ENCODE measurements at regions not wholly inside any gene's neighbourhood (a gene's known extent, or its start where the extent isn't known, plus 50 kb on each side); places are given as distances from the start of the nearest gene placed in this dataset.

DNA sequence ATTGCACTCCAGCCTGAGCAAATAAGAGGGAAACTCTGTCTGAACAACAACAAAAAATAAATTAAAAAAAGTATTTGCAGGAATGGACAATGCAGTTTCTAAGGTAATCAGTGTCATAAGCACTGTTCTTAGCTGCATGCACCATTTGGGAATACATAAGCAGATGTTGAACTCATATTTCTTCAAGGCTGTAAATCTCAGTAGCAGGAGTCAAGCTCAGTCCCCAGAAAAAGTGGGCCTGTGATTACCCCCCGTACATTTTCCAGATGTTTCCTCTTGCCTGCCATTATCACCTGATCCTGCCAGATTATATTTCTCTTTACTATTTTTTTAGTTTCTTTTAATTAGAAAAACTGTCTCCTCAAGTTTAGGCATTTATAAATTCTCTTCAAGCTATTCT lies 667.6 kb upstream of the ANKRD30A start:
- no peaks in the 10 kb centered on the region for H4K20me1 ChIP-seq (ENCODE audit: insufficient read depth, low read length)
- no peaks in the 10 kb centered on the region for H3K9me3 ChIP-seq (ENCODE audit: insufficient read depth, low read length)
- TF ChIP-seq, protein P1, sequence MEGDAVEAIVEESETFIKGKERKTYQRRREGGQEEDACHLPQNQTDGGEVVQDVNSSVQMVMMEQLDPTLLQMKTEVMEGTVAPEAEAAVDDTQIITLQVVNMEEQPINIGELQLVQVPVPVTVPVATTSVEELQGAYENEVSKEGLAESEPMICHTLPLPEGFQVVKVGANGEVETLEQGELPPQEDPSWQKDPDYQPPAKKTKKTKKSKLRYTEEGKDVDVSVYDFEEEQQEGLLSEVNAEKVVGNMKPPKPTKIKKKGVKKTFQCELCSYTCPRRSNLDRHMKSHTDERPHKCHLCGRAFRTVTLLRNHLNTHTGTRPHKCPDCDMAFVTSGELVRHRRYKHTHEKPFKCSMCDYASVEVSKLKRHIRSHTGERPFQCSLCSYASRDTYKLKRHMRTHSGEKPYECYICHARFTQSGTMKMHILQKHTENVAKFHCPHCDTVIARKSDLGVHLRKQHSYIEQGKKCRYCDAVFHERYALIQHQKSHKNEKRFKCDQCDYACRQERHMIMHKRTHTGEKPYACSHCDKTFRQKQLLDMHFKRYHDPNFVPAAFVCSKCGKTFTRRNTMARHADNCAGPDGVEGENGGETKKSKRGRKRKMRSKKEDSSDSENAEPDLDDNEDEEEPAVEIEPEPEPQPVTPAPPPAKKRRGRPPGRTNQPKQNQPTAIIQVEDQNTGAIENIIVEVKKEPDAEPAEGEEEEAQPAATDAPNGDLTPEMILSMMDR (IDR thresholded peaks at IDR 0.05; ENCODE audit: low read depth, low read length), result no peak
- TF ChIP-seq EZH2phosphoT487 (IDR thresholded peaks at IDR 0.05; ENCODE audit: low read depth), result no peak
- no peaks in the 10 kb centered on the region for H3K36me3 ChIP-seq (replicated peaks; ENCODE audit: low read depth, low read length)
- no peaks in the 10 kb centered on the region for H3K27me3 ChIP-seq (ENCODE audit: low read depth, low read length)
- no peak overlapping the region for H3K4me3 ChIP-seq (ENCODE audit: low read length)
- no peak overlapping the region for H3K27ac ChIP-seq (ENCODE audit: low read length)
- no peak overlapping the region for H2AFZ ChIP-seq (ENCODE audit: low read depth, low read length)
- H3K4me2 ChIP-seq (ENCODE audit: low read length), result no peak overlapping the region
- H3K9ac ChIP-seq (ENCODE audit: low read length), result no peak overlapping the region
- H3K4me1 ChIP-seq (ENCODE audit: low read length), result no peaks in the 10 kb centered on the region
- no peaks in the 10 kb centered on the region for H3K79me2 ChIP-seq (ENCODE audit: low read length)

DNA sequence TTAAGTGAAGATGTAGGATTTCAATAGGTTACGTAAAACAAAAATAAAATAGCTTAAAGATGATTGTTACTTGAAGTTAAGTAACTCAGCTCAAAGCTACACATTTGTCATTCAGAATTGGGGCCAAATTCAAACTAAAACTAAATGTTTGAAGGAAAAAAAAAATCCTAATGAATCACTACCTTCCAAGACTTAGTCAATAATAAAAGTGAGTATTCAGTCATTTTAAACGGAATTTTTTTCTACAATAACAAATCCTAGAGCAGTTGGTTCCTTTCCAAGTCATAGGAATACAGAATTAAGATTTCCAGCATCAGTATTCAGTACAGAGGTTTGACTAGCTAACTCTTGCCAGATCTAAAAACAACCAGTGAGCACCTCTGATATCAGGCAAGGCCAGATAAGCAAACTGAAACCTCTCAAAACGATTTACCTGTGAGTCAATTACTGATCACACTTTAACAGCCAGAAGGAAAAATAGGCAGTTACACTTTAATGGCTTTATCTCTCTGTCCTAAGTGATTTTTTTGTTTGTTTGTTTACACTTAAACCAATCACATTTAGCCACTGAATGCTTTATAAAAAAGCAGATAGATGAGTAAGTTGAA lies 669.8 kb upstream of the ANKRD30A start:
- Histone ChIP-seq H3K4me1 (ENCODE audit: low read length) (no peaks in the 10 kb centered on the region), H3K4me3 (ENCODE audit: low read length) (no peak overlapping the region), H3K79me2 (ENCODE audit: low read length) (no peaks in the 10 kb centered on the region), H3K27me3 (ENCODE audit: low read depth, low read length) (no peaks in the 10 kb centered on the region), H3K36me3 (replicated peaks; ENCODE audit: low read depth, low read length) (no peaks in the 10 kb centered on the region), H2AFZ (ENCODE audit: low read depth, low read length) (no peak overlapping the region), H3K4me2 (ENCODE audit: low read length) (no peak overlapping the region), H3K9ac (ENCODE audit: low read length) (no peak overlapping the region), H3K9me3 (ENCODE audit: insufficient read depth, low read length) (no peaks in the 10 kb centered on the region), H4K20me1 (ENCODE audit: insufficient read depth, low read length) (no peaks in the 10 kb centered on the region), H3K27ac (ENCODE audit: low read length) (no peak overlapping the region)
- TF ChIP-seq EZH2phosphoT487 (IDR thresholded peaks at IDR 0.05; ENCODE audit: low read depth), result no peak
- TF ChIP-seq, protein P1 (IDR thresholded peaks at IDR 0.05; ENCODE audit: low read depth, low read length), result no peak

GRCh38 chr10:36452851-36453250 lies 672.5 kb upstream of the ANKRD30A start:
- no peaks in the 10 kb centered on the region for H3K36me3 ChIP-seq (replicated peaks; ENCODE audit: low read depth, low read length)
- no peaks in the 10 kb centered on the region for H3K27me3 ChIP-seq (ENCODE audit: low read depth, low read length)
- no peak overlapping the region for H3K9ac ChIP-seq (ENCODE audit: low read length)
- TF ChIP-seq, protein P1 (IDR thresholded peaks at IDR 0.05; ENCODE audit: low read depth, low read length), result no peak
- no peak for TF ChIP-seq EZH2phosphoT487 (IDR thresholded peaks at IDR 0.05; ENCODE audit: low read depth)
- H3K4me2 ChIP-seq (ENCODE audit: low read length), result no peak overlapping the region
- no peaks in the 10 kb centered on the region for H3K79me2 ChIP-seq (ENCODE audit: low read length)
- no peaks in the 10 kb centered on the region for H3K4me1 ChIP-seq (ENCODE audit: low read length)
- H3K27ac ChIP-seq (ENCODE audit: low read length), result no peak overlapping the region
- no peak overlapping the region for H2AFZ ChIP-seq (ENCODE audit: low read depth, low read length)
- H3K9me3 ChIP-seq (ENCODE audit: insufficient read depth, low read length), result no peaks in the 10 kb centered on the region
- no peaks in the 10 kb centered on the region for H4K20me1 ChIP-seq (ENCODE audit: insufficient read depth, low read length)
- no peak overlapping the region for H3K4me3 ChIP-seq (ENCODE audit: low read length)

DNA sequence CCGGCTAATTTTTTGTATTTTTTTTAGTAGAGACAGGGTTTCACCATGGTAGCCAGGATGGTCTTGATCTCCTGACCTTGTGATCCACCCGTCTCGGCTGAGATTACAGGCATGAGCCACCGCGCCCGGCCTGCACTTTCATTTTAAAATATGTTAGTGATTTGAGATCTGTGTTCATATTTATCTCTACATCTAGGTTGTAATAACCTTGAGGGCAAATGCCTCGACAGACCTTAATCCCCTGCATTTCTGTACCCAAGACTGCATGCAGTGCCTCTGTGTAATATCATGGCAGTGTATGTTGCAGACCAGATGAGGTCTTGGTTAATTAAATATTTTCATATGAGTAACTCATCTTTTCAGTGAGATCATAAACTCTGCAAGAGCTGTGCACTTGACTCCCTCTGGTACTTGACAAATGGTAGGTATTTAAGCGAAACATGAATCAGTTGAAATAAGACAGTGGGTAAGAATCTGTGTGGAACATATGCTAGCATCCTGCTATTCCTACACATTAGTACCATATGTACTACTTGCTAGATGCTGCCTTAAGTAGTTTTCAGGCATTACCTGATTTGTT lies 673.9 kb upstream of the ANKRD30A start:
- Histone ChIP-seq H4K20me1 (ENCODE audit: insufficient read depth, low read length) (no peaks in the 10 kb centered on the region), H3K4me3 (ENCODE audit: low read length) (no peak overlapping the region), H3K9ac (ENCODE audit: low read length) (no peak overlapping the region), H3K4me1 (ENCODE audit: low read length) (no peaks in the 10 kb centered on the region), H3K27ac (ENCODE audit: low read length) (no peak overlapping the region), H3K4me2 (ENCODE audit: low read length) (no peak overlapping the region), H3K27me3 (ENCODE audit: low read depth, low read length) (no peaks in the 10 kb centered on the region), H3K79me2 (ENCODE audit: low read length) (no peaks in the 10 kb centered on the region), H3K36me3 (replicated peaks; ENCODE audit: low read depth, low read length) (no peaks in the 10 kb centered on the region), H2AFZ (ENCODE audit: low read depth, low read length) (no peak overlapping the region), H3K9me3 (ENCODE audit: insufficient read depth, low read length) (no peaks in the 10 kb centered on the region)
- TF ChIP-seq, protein P1 (IDR thresholded peaks at IDR 0.05; ENCODE audit: low read depth, low read length), result no peak
- no peak for TF ChIP-seq EZH2phosphoT487 (IDR thresholded peaks at IDR 0.05; ENCODE audit: low read depth)

Data from OCI-LY3 (cell line).